ENCODE measurements at regions not wholly inside any gene's neighbourhood (a gene's known extent, or its start where the extent isn't known, plus 50 kb on each side); places are given as distances from the start of the nearest gene placed in this dataset.
A peak's percentile ranks its signal among the peaks of the same experiment; 100 is the strongest.

GRCh38 chr7:38002689-38003088, 82.2 kb downstream of the EPDR1 start:
- DNase-seq = no peak

GRCh38 chr7:38006559-38006958, 86.1 kb downstream of the EPDR1 start:
- no peak for DNase-seq

- no peak for DNase-seq
Measured at GRCh38 chr7:38007096-38007495, 86.7 kb downstream of the EPDR1 start.

- no peak for DNase-seq
Measured at GRCh38 chr7:38013246-38013645, 92.8 kb downstream of the EPDR1 start.

GRCh38 chr7:38016567-38016966, 96.1 kb downstream of the EPDR1 start:
- DNase-seq = no peak

GRCh38 chr7:38017320-38017719, 96.9 kb downstream of the EPDR1 start:
- no peak for DNase-seq

GRCh38 chr7:38020121-38020785, 99.8 kb downstream of the EPDR1 start:
- DNase-seq = peak; percentile 34

- DNase-seq = no peak
Measured at GRCh38 chr7:38021892-38022291, 101.5 kb downstream of the EPDR1 start.

GRCh38 chr7:38025815-38026214, 105.4 kb downstream of the EPDR1 start:
- no peak for DNase-seq

- no peak for DNase-seq
Measured at GRCh38 chr7:38027884-38028455, 107.5 kb downstream of the EPDR1 start.

- DNase-seq = no peak
Measured at GRCh38 chr7:38034062-38034908, 113.8 kb downstream of the EPDR1 start.

GRCh38 chr7:38040831-38041230, 120.4 kb downstream of the EPDR1 start:
- DNase-seq = no peak

- no peak for DNase-seq
Measured at GRCh38 chr7:38049679-38050078, 128.4 kb upstream of the STARD3NL start.

- DNase-seq = no peak
Measured at GRCh38 chr7:38051311-38051710, 126.7 kb upstream of the STARD3NL start.

GRCh38 chr7:38051786-38052185, 126.3 kb upstream of the STARD3NL start:
- no peak for DNase-seq

- DNase-seq = no peak
Measured at GRCh38 chr7:38052786-38053185, 125.3 kb upstream of the STARD3NL start.

- no peak for DNase-seq
Measured at GRCh38 chr7:38054199-38054598, 123.8 kb upstream of the STARD3NL start.

- DNase-seq = no peak
Measured at GRCh38 chr7:38057829-38058228, 120.2 kb upstream of the STARD3NL start.

GRCh38 chr7:38060116-38060515, 117.9 kb upstream of the STARD3NL start:
- DNase-seq = no peak

GRCh38 chr7:38060637-38061036, 117.4 kb upstream of the STARD3NL start:
- DNase-seq = no peak

GRCh38 chr7:38066391-38066790, 111.7 kb upstream of the STARD3NL start:
- DNase-seq = no peak

- DNase-seq = no peak
Measured at GRCh38 chr7:38068461-38068860, 109.6 kb upstream of the STARD3NL start.

- no peak for DNase-seq
Measured at GRCh38 chr7:38069052-38069451, 109.0 kb upstream of the STARD3NL start.

GRCh38 chr7:38070718-38071117, 107.3 kb upstream of the STARD3NL start:
- DNase-seq = no peak
